ENCODE measurements at regions not wholly inside any gene's neighbourhood (a gene's known extent, or its start where the extent isn't known, plus 50 kb on each side); places are given as distances from the start of the nearest gene placed in this dataset.

GRCh38 chr9:7615344-7615743 lies 184.2 kb downstream of the DMAC1 start:
- TF ChIP-seq CTCF (optimal IDR thresholded peaks at IDR 0.05 in 1 of 3, IDR thresholded peaks at IDR 0.05 in 1 of 3, conservative IDR thresholded peaks at IDR 0.05 in 1 of 3; ENCODE audit: extremely low read depth in 1 of 3, insufficient read depth in 2 of 3, low read length in 3 of 3) (no peak), EZH2 (IDR thresholded peaks at IDR 0.05; ENCODE audit: low read length) (no peak)

Data from keratinocyte (primary cell).